Thoracic aorta (tissue), 2 donors: ENCODE measurements at regions not wholly inside any gene's neighbourhood (a gene's known extent, or its start where the extent isn't known, plus 50 kb on each side); places are given as distances from the start of the nearest gene placed in this dataset.

Source experiments
- ATAC-seq: fragments of 150-250 bp; one replicate; pipeline ENCODE4 v1.8.0; 2017; ENCODE audit warnings: low read depth; ENCODE audit not compliant: insufficient number of reproducible peaks, low FRiP score
- DNase-seq: peaks from one replicate; pipeline ENCODE4 v3.0.0-alpha.2; 2020; ENCODE audit warnings: low spot score
- H3K27ac ChIP-seq, 2 donors: fragments of 200-600 bp; sonication (generic); 1 replicate in 1 of 2; 2 replicates in 1 of 2; pipeline ENCODE4 v1.5.1; 2016; ENCODE audit warnings: mild to moderate bottlenecking in 2 of 2, moderate library complexity in 2 of 2
- H3K27me3 ChIP-seq: fragments of 200-600 bp; sonication (generic); replicated peaks from 2 replicates; pipeline ENCODE4 v1.6.0; 2016; ENCODE audit warnings: mild to moderate bottlenecking; ENCODE audit not compliant: insufficient read depth
- H3K36me3 ChIP-seq: fragments of 200-600 bp; sonication (generic); one replicate; pipeline ENCODE4 v1.5.1; 2016
- H3K4me1 ChIP-seq, 2 donors: fragments of 200-600 bp; sonication (generic); 1 replicate in 1 of 2; 2 replicates in 1 of 2; pipeline versions ENCODE4 v1.5.1 to v1.6.0; 2016; ENCODE audit warnings: low read depth in 2 of 2, mild to moderate bottlenecking in 1 of 2; ENCODE audit not compliant: control insufficient read depth in 1 of 2
- H3K4me3 ChIP-seq: fragments of 200-600 bp; sonication (generic); 2 replicates; pipeline ENCODE4 v1.5.1; 2016; ENCODE audit warnings: mild to moderate bottlenecking
- H3K9me3 ChIP-seq: fragments of 200-600 bp; sonication (generic); 2 replicates; pipeline ENCODE4 v1.5.1; 2016
- CTCF ChIP-seq: fragments of 200-600 bp; sonication (generic); IDR thresholded peaks from one replicate; pipeline ENCODE4 v1.5.1; 2019; ENCODE audit warnings: antibody characterized with exemption

- peaks cover 0 to 7% of the 10 kb centered on the region in 2 donors for H3K4me1 ChIP-seq
- DNase-seq (no peak), ATAC-seq (no peak)
- no peak for TF ChIP-seq CTCF
- H3K4me3 ChIP-seq = no peak overlapping the region
- H3K36me3 ChIP-seq = no peaks in the 10 kb centered on the region
- H3K9me3 ChIP-seq = no peaks in the 10 kb centered on the region
- H3K27me3 ChIP-seq = no peaks in the 10 kb centered on the region
- no peak overlapping the region for H3K27ac ChIP-seq
These were observed 379.0 kb upstream of the CNR1 start for GRCh38 chr6:88544986-88545612.

GRCh38 chr6:88539295-88539764 is 373.2 kb upstream of the CNR1 start:
- no peaks in the 10 kb centered on the region for H3K27me3 ChIP-seq
- no peak for ATAC-seq
- no peaks in the 10 kb centered on the region for H3K4me1 ChIP-seq
- no peak overlapping the region for H3K27ac ChIP-seq
- H3K36me3 ChIP-seq = no peaks in the 10 kb centered on the region
- no peaks in the 10 kb centered on the region for H3K9me3 ChIP-seq
- H3K4me3 ChIP-seq = no peak overlapping the region
- TF ChIP-seq CTCF = no peak
- DNase-seq = no peak

- no peak for TF ChIP-seq CTCF
- DNase-seq (no peak), ATAC-seq (no peak)
- Histone ChIP-seq H3K27ac (no peak overlapping the region), H3K4me3 (no peak overlapping the region), H3K27me3 (no peaks in the 10 kb centered on the region), H3K36me3 (no peaks in the 10 kb centered on the region), H3K4me1 (no peaks in the 10 kb centered on the region), H3K9me3 (no peaks in the 10 kb centered on the region)
These were observed 372.7 kb upstream of the CNR1 start for GRCh38 chr6:88538840-88539239.

- no peaks in the 10 kb centered on the region for H3K36me3 ChIP-seq
- no peak for DNase-seq
- TF ChIP-seq CTCF = no peak
These were observed 372.1 kb upstream of the CNR1 start for GRCh38 chr6:88538130-88538706.

GRCh38 chr6:88536071-88536625 is 370.0 kb upstream of the CNR1 start:
- TF ChIP-seq CTCF = no peak
- Histone ChIP-seq H3K4me1 (no peaks in the 10 kb centered on the region), H3K27me3 (no peaks in the 10 kb centered on the region), H3K9me3 (no peaks in the 10 kb centered on the region), H3K27ac (no peak overlapping the region), H3K36me3 (no peaks in the 10 kb centered on the region), H3K4me3 (no peak overlapping the region)
- ATAC-seq = no peak
- DNase-seq = no peak

More at GRCh38 chr6:88538130-88538706, 372.1 kb upstream of the CNR1 start:
- no peaks in the 10 kb centered on the region for H3K9me3 ChIP-seq
- no peak overlapping the region for H3K27ac ChIP-seq
- no peak overlapping the region for H3K4me3 ChIP-seq
- H3K4me1 ChIP-seq = no peaks in the 10 kb centered on the region
- no peak for ATAC-seq
- no peaks in the 10 kb centered on the region for H3K27me3 ChIP-seq
